Osteocyte (in vitro differentiated cells): ENCODE measurements at regions not wholly inside any gene's neighbourhood (a gene's known extent, or its start where the extent isn't known, plus 50 kb on each side); places are given as distances from the start of the nearest gene placed in this dataset.

Experiments
- DNase-seq: peaks from one replicate; pipeline ENCODE4 v3.0.0; 2021; ENCODE audit warnings: mixed read lengths; ENCODE audit not compliant: unreplicated experiment; ENCODE audit errors: extremely low spot score
- H3K27ac Mint-ChIP-seq: one replicate; pipeline ENCODE4 v1.8.0; 2021; ENCODE audit warnings: mild to moderate bottlenecking, mixed read lengths; ENCODE audit not compliant: unreplicated experiment
- H3K27me3 Mint-ChIP-seq: one replicate; pipeline ENCODE4 v1.8.0; 2021; ENCODE audit warnings: mixed read lengths; ENCODE audit not compliant: unreplicated experiment
- H3K36me3 Mint-ChIP-seq: one replicate; pipeline ENCODE4 v1.8.0; 2021; ENCODE audit warnings: mixed read lengths; ENCODE audit not compliant: unreplicated experiment
- H3K4me1 Mint-ChIP-seq: one replicate; pipeline ENCODE4 v1.8.0; 2021; ENCODE audit warnings: mixed read lengths; ENCODE audit not compliant: unreplicated experiment
- H3K4me3 Mint-ChIP-seq: one replicate; pipeline ENCODE4 v1.8.0; 2021; ENCODE audit warnings: mild to moderate bottlenecking, moderate library complexity, mixed read lengths; ENCODE audit not compliant: unreplicated experiment
- H3K9me3 Mint-ChIP-seq: one replicate; pipeline ENCODE4 v1.8.0; 2021; ENCODE audit warnings: mixed read lengths; ENCODE audit not compliant: unreplicated experiment
- CTCF ChIP-seq: fragments of 200-600 bp; sonication (generic); IDR thresholded peaks from 2 replicates; pipeline ENCODE4 v1.5.0; 2021; ENCODE audit warnings: antibody characterized with exemption, mild to moderate bottlenecking, moderate library complexity

GRCh38 chr3:176780766-176781165 is 416.5 kb downstream of the TBL1XR1 start:
- H3K4me3 Mint-ChIP-seq: no peak overlapping the region
- no peak for TF ChIP-seq CTCF
- H3K4me1 Mint-ChIP-seq: no peaks in the 10 kb centered on the region
- H3K27ac Mint-ChIP-seq: no peak overlapping the region
- peaks cover 43% of the 10 kb centered on the region for H3K27me3 Mint-ChIP-seq
- H3K36me3 Mint-ChIP-seq: no peaks in the 10 kb centered on the region
- no peak for DNase-seq
- no peaks in the 10 kb centered on the region for H3K9me3 Mint-ChIP-seq

- Mint-ChIP-seq H3K9me3 (peaks cover 20% of the 10 kb centered on the region), H3K4me1 (no peaks in the 10 kb centered on the region), H3K27ac (no peak overlapping the region), H3K4me3 (no peak overlapping the region), H3K27me3 (peaks cover 34% of the 10 kb centered on the region), H3K36me3 (no peaks in the 10 kb centered on the region)
- TF ChIP-seq CTCF: no peak
- DNase-seq: no peak
Measured at GRCh38 chr3:176776622-176777175, 420.6 kb downstream of the TBL1XR1 start.

GRCh38 chr3:176769547-176770190 is 427.6 kb downstream of the TBL1XR1 start:
- Mint-ChIP-seq H3K27me3 (peaks cover 2% of the 10 kb centered on the region), H3K9me3 (peaks cover 33% of the 10 kb centered on the region), H3K27ac (no peak overlapping the region), H3K4me3 (no peak overlapping the region), H3K36me3 (no peaks in the 10 kb centered on the region), H3K4me1 (peaks cover 2% of the 10 kb centered on the region)
- TF ChIP-seq CTCF: no peak
- no peak for DNase-seq

GRCh38 chr3:176767385-176767784 is 429.9 kb downstream of the TBL1XR1 start:
- peaks cover 18% of the 10 kb centered on the region for H3K9me3 Mint-ChIP-seq
- no peak for DNase-seq
- H3K27me3 Mint-ChIP-seq: peaks cover 5% of the 10 kb centered on the region
- no peak for TF ChIP-seq CTCF
- H3K36me3 Mint-ChIP-seq: no peaks in the 10 kb centered on the region
- no peak overlapping the region for H3K27ac Mint-ChIP-seq
- H3K4me1 Mint-ChIP-seq: peaks cover 2% of the 10 kb centered on the region
- H3K4me3 Mint-ChIP-seq: no peak overlapping the region

GRCh38 chr3:176766862-176767261 is 430.4 kb downstream of the TBL1XR1 start:
- Mint-ChIP-seq H3K27ac (no peak overlapping the region), H3K4me3 (no peak overlapping the region), H3K9me3 (peaks cover 18% of the 10 kb centered on the region), H3K36me3 (no peaks in the 10 kb centered on the region), H3K4me1 (peaks cover 2% of the 10 kb centered on the region), H3K27me3 (peaks cover 7% of the 10 kb centered on the region)
- no peak for DNase-seq
- no peak for TF ChIP-seq CTCF
